IMR-90 (cell line): ENCODE measurements at regions not wholly inside any gene's neighbourhood (a gene's known extent, or its start where the extent isn't known, plus 50 kb on each side); places are given as distances from the start of the nearest gene placed in this dataset.

Experiments
- ATAC-seq: fragments of 200-7000 bp; cut with Tn5 transposase; 2 replicates; pipeline ENCODE4 v1.9.1; 2020; ENCODE audit warnings: low read depth, mild to moderate bottlenecking, moderate library complexity
- BruUV-seq: library from RNA; stranded (reverse); fragments of 400-500 nt; replicated peaks from 2 replicates; lab custom pipeline; 2021; lab: Mats Ljungman, UMichigan
- CTCF ChIA-PET: fragments of 300-600 bp; formaldehyde crosslinking; extraction: SDS; loops from one replicate; lab custom pipeline; 2021; ENCODE audit warnings: antibody characterized with exemption; lab: Yijun Ruan, JAX
- POLR2A ChIA-PET: fragments of 300-600 bp; sonication (Branson Sonifier 250); formaldehyde crosslinking; loops from one replicate; lab custom pipeline; 2022; ENCODE audit warnings: antibody characterized with exemption; ENCODE audit not compliant: unreplicated experiment; lab: Charles Lee
- DNase-seq: peaks from one replicate; pipeline ENCODE4 v3.0.0; 2013
- H2AFZ ChIP-seq: replicated peaks from 2 replicates; pipeline ENCODE3; 2013; ENCODE audit warnings: low read length, mild to moderate bottlenecking; ENCODE audit not compliant: poor library complexity
- H2AK5ac ChIP-seq: 2 replicates; pipeline ENCODE4 v1.6.1; 2013; ENCODE audit warnings: low read depth, low read length, inconsistent platforms
- H2AK9ac ChIP-seq: replicated peaks from 2 replicates; pipeline ENCODE3; 2013; ENCODE audit warnings: mild to moderate bottlenecking, low read depth, low read length, moderate library complexity; ENCODE audit not compliant: poor library complexity
- H2BK120ac ChIP-seq: 2 replicates; pipeline ENCODE4 v1.6.1; 2013; ENCODE audit warnings: low read depth, low read length, inconsistent platforms
- H2BK15ac ChIP-seq: 3 replicates; pipeline ENCODE4 v1.6.1; 2013; ENCODE audit warnings: low read depth, low read length, inconsistent platforms
- H2BK20ac ChIP-seq: 2 replicates; pipeline ENCODE4 v1.6.1; 2013; ENCODE audit warnings: low read depth, mild to moderate bottlenecking, inconsistent platforms, low read length, moderate library complexity
- H2BK5ac ChIP-seq: 2 replicates; pipeline ENCODE4 v1.6.1; 2013; ENCODE audit warnings: mild to moderate bottlenecking, low read depth, low read length, inconsistent platforms; ENCODE audit not compliant: poor library complexity, severe bottlenecking
- H3K14ac ChIP-seq: replicated peaks from 2 replicates; pipeline ENCODE4 v1.6.1; 2013; ENCODE audit warnings: low read depth, low read length, inconsistent platforms
- H3K18ac ChIP-seq: 2 replicates; pipeline ENCODE4 v1.6.1; 2013; ENCODE audit warnings: low read depth, low read length, control low read depth
- H3K23ac ChIP-seq: 2 replicates; pipeline ENCODE4 v1.6.1; 2013; ENCODE audit warnings: low read depth, low read length, inconsistent platforms
- H3K27ac ChIP-seq: 2 replicates; pipeline ENCODE4 v1.5.1; 2013; ENCODE audit warnings: mild to moderate bottlenecking, control low read depth, low read length; ENCODE audit not compliant: insufficient read depth
- H3K27me3 ChIP-seq: 2 replicates; pipeline ENCODE4 v1.6.1; 2013; ENCODE audit warnings: low read length; ENCODE audit not compliant: control insufficient read depth, insufficient read depth
- H3K36me3 ChIP-seq: 2 replicates; pipeline ENCODE4 v1.6.1; 2013; ENCODE audit warnings: low read length, mixed read lengths; ENCODE audit not compliant: control insufficient read depth, insufficient read depth
- H3K4ac ChIP-seq: 2 replicates; pipeline ENCODE4 v1.6.1; 2013; ENCODE audit warnings: low read depth, low read length, inconsistent platforms
- H3K4me1 ChIP-seq: 2 replicates; pipeline ENCODE4 v1.6.1; 2013; ENCODE audit warnings: low read length, mixed read lengths; ENCODE audit not compliant: control insufficient read depth, insufficient read depth
- H3K4me2 ChIP-seq: 2 replicates; pipeline ENCODE4 v1.6.1; 2013; ENCODE audit warnings: low read depth, mild to moderate bottlenecking, control low read depth, low read length, moderate library complexity
- H3K4me3 ChIP-seq: 2 replicates; pipeline ENCODE4 v1.5.1; 2013; ENCODE audit warnings: low read depth, mild to moderate bottlenecking, control low read depth, low read length, moderate library complexity; ENCODE audit not compliant: insufficient read depth
- H3K56ac ChIP-seq: 2 replicates; pipeline ENCODE4 v1.6.1; 2013; ENCODE audit warnings: low read length, inconsistent platforms; ENCODE audit not compliant: insufficient read depth; ENCODE audit errors: extremely low read depth
- H3K79me1 ChIP-seq, 2 experiments: 2 replicates each; pipeline ENCODE4 v1.6.1; 2013; ENCODE audit warnings: low read length in 2 of 2, inconsistent platforms in 1 of 2, low read depth in 1 of 2
- H3K9ac ChIP-seq: 2 replicates; pipeline ENCODE4 v1.6.1; 2013; ENCODE audit warnings: low read depth, low read length, control low read depth
- H3K9me1 ChIP-seq: 2 replicates; pipeline ENCODE4 v1.6.1; 2013; ENCODE audit warnings: low read length, inconsistent platforms; ENCODE audit not compliant: insufficient read depth
- H3K9me3 ChIP-seq: 2 replicates; pipeline ENCODE4 v1.6.1; 2013; ENCODE audit warnings: low read length; ENCODE audit not compliant: control insufficient read depth, insufficient read depth
- H4K20me1 ChIP-seq: 2 replicates; pipeline ENCODE4 v1.6.1; 2013; ENCODE audit warnings: low read length, inconsistent platforms; ENCODE audit not compliant: insufficient read depth
- H4K5ac ChIP-seq: 2 replicates; pipeline ENCODE4 v1.6.1; 2013; ENCODE audit warnings: mild to moderate bottlenecking, low read depth, low read length, control low read depth
- H4K8ac ChIP-seq, 2 experiments: 2 replicates each; pipeline ENCODE4 v1.6.1; 2013; ENCODE audit warnings: low read depth in 2 of 2, low read length in 2 of 2, control low read depth in 1 of 2, inconsistent platforms in 1 of 2
- H4K91ac ChIP-seq: 2 replicates; pipeline ENCODE4 v1.6.1; 2013; ENCODE audit warnings: low read depth, low read length, inconsistent platforms; ENCODE audit not compliant: insufficient read depth
- BHLHE40 ChIP-seq: fragments of 150-350 bp; IDR thresholded peaks from 2 replicates; pipeline ENCODE4 v1.6.1; 2016; ENCODE audit warnings: mild to moderate bottlenecking, low read depth, low read length
- CHD1 ChIP-seq: IDR thresholded peaks from 2 replicates; pipeline ENCODE4 v1.6.1; 2012; ENCODE audit warnings: low read depth, low read length, improper control_type of control experiment
- FOS ChIP-seq: fragments of 150-350 bp; IDR thresholded peaks from 2 replicates; pipeline ENCODE4 v1.6.1; 2016; ENCODE audit warnings: low read depth, low read length
- MAFK ChIP-seq: IDR thresholded peaks from 2 replicates; pipeline ENCODE4 v1.6.1; 2012; ENCODE audit warnings: low read depth, low read length, improper control_type of control experiment
- MAZ ChIP-seq: IDR thresholded peaks from 2 replicates; pipeline ENCODE4 v1.6.1; 2012; ENCODE audit warnings: low read depth, mild to moderate bottlenecking, low read length, improper control_type of control experiment, moderate library complexity, borderline replicate concordance
- NFE2L2 ChIP-seq: fragments of 150-350 bp; IDR thresholded peaks from 2 replicates; pipeline ENCODE4 v1.6.1; 2016; ENCODE audit warnings: low read depth, mild to moderate bottlenecking, low read length
- POLR2A ChIP-seq: IDR thresholded peaks from 2 replicates; pipeline ENCODE4 v1.6.1; 2012; ENCODE audit warnings: mild to moderate bottlenecking, low read depth, low read length
- RAD21 ChIP-seq: IDR thresholded peaks from 2 replicates; pipeline ENCODE4 v1.6.1; 2012; ENCODE audit warnings: low read length, improper control_type of control experiment
- RCOR1 ChIP-seq: IDR thresholded peaks from 2 replicates; pipeline ENCODE4 v1.6.1; 2012; ENCODE audit warnings: mild to moderate bottlenecking, low read length, improper control_type of control experiment; ENCODE audit not compliant: insufficient replicate concordance
- RFX5 ChIP-seq: IDR thresholded peaks from 2 replicates; pipeline ENCODE4 v1.8.0; 2012; ENCODE audit warnings: low read depth, mild to moderate bottlenecking, low read length, moderate library complexity
- SMC3 ChIP-seq: fragments of 150-350 bp; IDR thresholded peaks from 2 replicates; pipeline ENCODE4 v1.6.1; 2016; ENCODE audit warnings: low read depth, mild to moderate bottlenecking, antibody characterized with exemption, low read length, moderate library complexity
- WGBS, 2 experiments: methylation state at CpG; one replicate each; pipeline versions ENCODE4 v1.1.5 to v1.1.7; 2013; ENCODE audit warnings: missing lambda C conversion rate in 2 of 2; ENCODE audit not compliant: insufficient read length in 1 of 2; ENCODE audit errors: extremely low coverage in 2 of 2; 5-methylcytosine and 5-hydroxymethylcytosine counted together
- dilution Hi-C: fragments of 300-500 bp; cut with HindIII; formaldehyde crosslinking; loops from one replicate; pipeline ENCODE4 v1.14.3; 2018; ENCODE audit warnings: low sequenced_read_pairs; ENCODE audit not compliant: unreplicated experiment
- in situ Hi-C: fragments of 300-500 bp; cut with MboI; formaldehyde crosslinking; loops from 3 replicates; pipeline ENCODE4 v1.14.3; 2019; ENCODE audit warnings: low sequenced_read_pairs, inconsistent platforms, mixed read lengths
- intact Hi-C: fragments of 100-400 bp; cut with micrococcal nuclease; formaldehyde crosslinking; loops from 2 replicates; pipeline ENCODE4 v1.10.0; 2022
- TF ChIP-seq, protein P1 (sequence below): fragments of 150-350 bp; IDR thresholded peaks from 2 replicates; pipeline ENCODE4 v1.6.1; 2017; ENCODE audit warnings: mild to moderate bottlenecking, antibody characterized with exemption, low read length, low read depth
- TF ChIP-seq, protein P2 (sequence below): conservative IDR thresholded peaks from 2 replicates; pipeline ENCODE4 v1.5.1; 2012; ENCODE audit warnings: mild to moderate bottlenecking, low read depth, low read length, improper control_type of control experiment
- TF ChIP-seq, protein P3 (sequence below): fragments of 150-350 bp; IDR thresholded peaks from 2 replicates; pipeline ENCODE4 v1.6.1; 2016; ENCODE audit warnings: low read depth, mild to moderate bottlenecking, low read length, moderate library complexity, borderline replicate concordance

DNA sequence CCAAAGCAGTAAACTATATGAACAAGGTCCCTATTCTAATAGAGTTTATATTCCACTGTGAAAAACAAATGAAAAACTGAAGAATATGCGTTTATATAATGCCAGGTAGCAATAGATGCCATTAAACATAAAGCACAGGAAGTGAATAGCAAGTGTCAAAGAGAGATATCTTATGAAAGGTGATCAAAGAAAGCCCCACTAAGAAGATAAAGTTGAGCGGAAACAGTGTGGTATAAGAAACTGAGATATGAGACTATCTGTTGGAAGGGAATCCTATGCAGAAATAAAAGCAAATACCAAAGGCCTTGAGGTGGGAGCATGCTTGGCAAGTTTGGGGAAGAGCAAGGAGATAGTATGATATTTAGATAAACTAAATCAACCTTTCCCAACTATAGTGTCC lies 123.1 kb upstream of the FAR2 start:
- ChIA-PET POLR2A (no interaction called here), CTCF (no interaction called here)
- no peak for ATAC-seq
- H4K8ac ChIP-seq: no peak overlapping the region
- no peak overlapping the region for H4K91ac ChIP-seq
- no peak overlapping the region for H3K14ac ChIP-seq
- BruUV-seq: no TSS peak
- no peak overlapping the region for H3K23ac ChIP-seq
- no peaks in the 10 kb centered on the region for H3K4me1 ChIP-seq
- H4K20me1 ChIP-seq: no peaks in the 10 kb centered on the region
- no peaks in the 10 kb centered on the region for H3K79me1 ChIP-seq
- H2AK5ac ChIP-seq: no peak overlapping the region
- H3K27ac ChIP-seq: no peak overlapping the region
- in situ Hi-C loops: no loop called here
- WGBS, 2 experiments: no CpG with 5 or more reads among the region's 2 CpGs
- H3K9me3 ChIP-seq: no peaks in the 10 kb centered on the region
- DNase-seq: no peak
- H2BK20ac ChIP-seq: no peak overlapping the region
- H3K56ac ChIP-seq: no peak overlapping the region
- H3K18ac ChIP-seq: no peak overlapping the region
- intact Hi-C loops: no loop called here
- H4K5ac ChIP-seq: no peak overlapping the region
- H3K4me2 ChIP-seq: no peak overlapping the region
- no peak overlapping the region for H2AK9ac ChIP-seq
- H3K9ac ChIP-seq: no peak overlapping the region
- H2AFZ ChIP-seq: no peak overlapping the region
- dilution Hi-C loops: no loop called here
- H3K9me1 ChIP-seq: no peaks in the 10 kb centered on the region
- H2BK15ac ChIP-seq: no peak overlapping the region
- H3K4ac ChIP-seq: no peak overlapping the region
- H3K27me3 ChIP-seq: no peaks in the 10 kb centered on the region
- H3K36me3 ChIP-seq: no peaks in the 10 kb centered on the region
- TF ChIP-seq RAD21 (no peak), MAFK (no peak), SMC3 (no peak), RFX5 (no peak), BHLHE40 (no peak), NFE2L2 (no peak), RCOR1 (no peak), FOS (no peak), POLR2A (no peak), MAZ (no peak), CHD1 (no peak)
- TF ChIP-seq, protein P1, sequence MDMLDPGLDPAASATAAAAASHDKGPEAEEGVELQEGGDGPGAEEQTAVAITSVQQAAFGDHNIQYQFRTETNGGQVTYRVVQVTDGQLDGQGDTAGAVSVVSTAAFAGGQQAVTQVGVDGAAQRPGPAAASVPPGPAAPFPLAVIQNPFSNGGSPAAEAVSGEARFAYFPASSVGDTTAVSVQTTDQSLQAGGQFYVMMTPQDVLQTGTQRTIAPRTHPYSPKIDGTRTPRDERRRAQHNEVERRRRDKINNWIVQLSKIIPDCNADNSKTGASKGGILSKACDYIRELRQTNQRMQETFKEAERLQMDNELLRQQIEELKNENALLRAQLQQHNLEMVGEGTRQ: no peak
- TF ChIP-seq, protein P2, sequence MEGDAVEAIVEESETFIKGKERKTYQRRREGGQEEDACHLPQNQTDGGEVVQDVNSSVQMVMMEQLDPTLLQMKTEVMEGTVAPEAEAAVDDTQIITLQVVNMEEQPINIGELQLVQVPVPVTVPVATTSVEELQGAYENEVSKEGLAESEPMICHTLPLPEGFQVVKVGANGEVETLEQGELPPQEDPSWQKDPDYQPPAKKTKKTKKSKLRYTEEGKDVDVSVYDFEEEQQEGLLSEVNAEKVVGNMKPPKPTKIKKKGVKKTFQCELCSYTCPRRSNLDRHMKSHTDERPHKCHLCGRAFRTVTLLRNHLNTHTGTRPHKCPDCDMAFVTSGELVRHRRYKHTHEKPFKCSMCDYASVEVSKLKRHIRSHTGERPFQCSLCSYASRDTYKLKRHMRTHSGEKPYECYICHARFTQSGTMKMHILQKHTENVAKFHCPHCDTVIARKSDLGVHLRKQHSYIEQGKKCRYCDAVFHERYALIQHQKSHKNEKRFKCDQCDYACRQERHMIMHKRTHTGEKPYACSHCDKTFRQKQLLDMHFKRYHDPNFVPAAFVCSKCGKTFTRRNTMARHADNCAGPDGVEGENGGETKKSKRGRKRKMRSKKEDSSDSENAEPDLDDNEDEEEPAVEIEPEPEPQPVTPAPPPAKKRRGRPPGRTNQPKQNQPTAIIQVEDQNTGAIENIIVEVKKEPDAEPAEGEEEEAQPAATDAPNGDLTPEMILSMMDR: no peak
- TF ChIP-seq, protein P3, sequence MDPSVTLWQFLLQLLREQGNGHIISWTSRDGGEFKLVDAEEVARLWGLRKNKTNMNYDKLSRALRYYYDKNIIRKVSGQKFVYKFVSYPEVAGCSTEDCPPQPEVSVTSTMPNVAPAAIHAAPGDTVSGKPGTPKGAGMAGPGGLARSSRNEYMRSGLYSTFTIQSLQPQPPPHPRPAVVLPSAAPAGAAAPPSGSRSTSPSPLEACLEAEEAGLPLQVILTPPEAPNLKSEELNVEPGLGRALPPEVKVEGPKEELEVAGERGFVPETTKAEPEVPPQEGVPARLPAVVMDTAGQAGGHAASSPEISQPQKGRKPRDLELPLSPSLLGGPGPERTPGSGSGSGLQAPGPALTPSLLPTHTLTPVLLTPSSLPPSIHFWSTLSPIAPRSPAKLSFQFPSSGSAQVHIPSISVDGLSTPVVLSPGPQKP: no peak
- H3K4me3 ChIP-seq: no peak overlapping the region
- H2BK5ac ChIP-seq: no peak overlapping the region
- no peak overlapping the region for H2BK120ac ChIP-seq
